ENCODE measurements at regions not wholly inside any gene's neighbourhood (a gene's known extent, or its start where the extent isn't known, plus 50 kb on each side); places are given as distances from the start of the nearest gene placed in this dataset.
"Not testable (repeated sequence)": the region's sequence is repeated elsewhere in the genome, so short reads cannot be mapped to it uniquely, and the experiment has no call there.

DNA sequence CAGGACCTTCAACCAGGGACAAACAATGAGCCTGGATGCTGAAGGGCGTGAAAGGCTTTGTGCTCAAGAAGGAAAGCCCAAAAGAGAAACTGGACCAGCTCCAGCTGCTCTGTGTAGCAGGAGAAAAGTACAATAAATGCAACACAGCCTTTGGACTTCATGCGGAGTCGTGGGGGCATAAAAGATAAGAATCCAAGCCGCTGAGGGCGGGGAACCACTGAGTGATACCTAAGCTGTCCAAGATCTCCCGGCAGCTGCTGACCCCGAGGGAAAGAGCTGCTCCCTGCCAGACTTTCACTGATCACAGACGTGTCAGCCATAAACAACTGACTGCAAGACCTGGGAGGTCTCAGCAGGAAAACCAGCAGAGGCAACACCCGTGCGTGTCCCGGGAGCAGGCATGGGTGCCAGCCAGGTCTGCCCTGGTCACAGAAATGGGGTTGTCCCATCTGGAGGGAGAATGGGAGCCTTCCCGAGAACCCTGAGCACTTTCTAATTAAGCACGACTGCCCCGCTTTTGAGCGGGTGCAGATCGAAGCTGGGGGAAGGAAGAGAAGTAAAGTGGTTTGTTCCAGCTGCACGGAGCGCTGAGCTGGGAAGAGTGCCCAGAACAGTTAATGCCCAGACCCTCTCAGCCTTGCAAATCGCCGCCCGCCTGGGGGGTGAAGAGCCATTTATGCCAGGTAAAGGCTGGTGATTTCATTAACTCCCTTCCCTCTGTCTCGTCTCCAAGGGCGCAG, 68.3 kb upstream of the TARDBP start:
- no peak for DNase-seq (ENCODE audit: extremely low read depth, low read depth)
- TF ChIP-seq, protein P1, sequence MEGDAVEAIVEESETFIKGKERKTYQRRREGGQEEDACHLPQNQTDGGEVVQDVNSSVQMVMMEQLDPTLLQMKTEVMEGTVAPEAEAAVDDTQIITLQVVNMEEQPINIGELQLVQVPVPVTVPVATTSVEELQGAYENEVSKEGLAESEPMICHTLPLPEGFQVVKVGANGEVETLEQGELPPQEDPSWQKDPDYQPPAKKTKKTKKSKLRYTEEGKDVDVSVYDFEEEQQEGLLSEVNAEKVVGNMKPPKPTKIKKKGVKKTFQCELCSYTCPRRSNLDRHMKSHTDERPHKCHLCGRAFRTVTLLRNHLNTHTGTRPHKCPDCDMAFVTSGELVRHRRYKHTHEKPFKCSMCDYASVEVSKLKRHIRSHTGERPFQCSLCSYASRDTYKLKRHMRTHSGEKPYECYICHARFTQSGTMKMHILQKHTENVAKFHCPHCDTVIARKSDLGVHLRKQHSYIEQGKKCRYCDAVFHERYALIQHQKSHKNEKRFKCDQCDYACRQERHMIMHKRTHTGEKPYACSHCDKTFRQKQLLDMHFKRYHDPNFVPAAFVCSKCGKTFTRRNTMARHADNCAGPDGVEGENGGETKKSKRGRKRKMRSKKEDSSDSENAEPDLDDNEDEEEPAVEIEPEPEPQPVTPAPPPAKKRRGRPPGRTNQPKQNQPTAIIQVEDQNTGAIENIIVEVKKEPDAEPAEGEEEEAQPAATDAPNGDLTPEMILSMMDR (IDR thresholded peaks at IDR 0.05; ENCODE audit: low read depth, low read length): no peak

DNA sequence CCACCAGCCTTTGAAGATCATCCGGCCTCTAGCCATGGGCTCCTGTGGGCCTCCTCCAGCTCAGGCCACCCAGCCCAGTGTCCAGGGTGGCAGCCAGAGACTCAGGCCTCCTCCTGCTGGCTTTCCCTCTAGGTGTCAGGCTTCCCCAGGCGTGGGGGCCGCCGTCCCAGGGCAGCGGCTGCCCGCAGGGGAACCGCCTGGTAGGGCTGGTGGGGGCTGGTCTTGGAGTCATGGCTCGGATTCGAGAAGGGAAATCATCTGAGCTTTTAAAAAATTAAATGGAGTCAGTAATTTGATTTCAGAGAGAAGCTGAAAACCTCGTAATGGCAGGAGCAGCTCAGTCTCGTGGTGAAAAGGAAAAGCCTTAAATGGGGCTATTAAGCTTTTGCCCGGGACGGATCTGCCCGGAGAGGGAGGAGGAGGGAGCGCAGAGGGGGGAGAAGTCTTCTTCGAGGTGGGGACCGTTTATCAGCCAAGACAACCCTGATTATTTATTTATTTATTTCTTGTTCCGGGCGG, 66.4 kb upstream of the TARDBP start:
- TF ChIP-seq, protein P1 (IDR thresholded peaks at IDR 0.05; ENCODE audit: low read depth, low read length): no peak
- no peak for DNase-seq (ENCODE audit: extremely low read depth, low read depth)

DNA sequence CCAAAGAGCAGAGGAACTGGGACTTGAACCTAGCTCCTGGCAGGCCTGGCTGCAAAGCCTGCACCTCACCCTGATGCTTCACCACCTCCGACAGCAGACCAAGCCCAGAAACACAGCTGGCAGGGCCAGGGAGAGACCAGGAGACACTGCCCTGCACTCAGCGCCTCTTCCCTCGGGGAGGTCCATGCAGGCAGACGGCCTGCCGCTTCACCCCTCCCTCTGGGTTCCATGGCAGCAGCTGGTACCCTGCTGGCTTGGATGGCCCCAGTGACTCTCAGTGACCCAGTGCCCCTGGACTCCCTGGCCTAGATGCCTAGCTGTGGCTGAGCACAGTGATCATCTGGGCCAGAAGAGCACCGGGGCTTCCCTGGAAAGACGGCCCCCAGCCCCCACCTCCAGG, 65.3 kb upstream of the TARDBP start:
- no peak for DNase-seq (ENCODE audit: extremely low read depth, low read depth)
- TF ChIP-seq, protein P1 (IDR thresholded peaks at IDR 0.05; ENCODE audit: low read depth, low read length): no peak

DNA sequence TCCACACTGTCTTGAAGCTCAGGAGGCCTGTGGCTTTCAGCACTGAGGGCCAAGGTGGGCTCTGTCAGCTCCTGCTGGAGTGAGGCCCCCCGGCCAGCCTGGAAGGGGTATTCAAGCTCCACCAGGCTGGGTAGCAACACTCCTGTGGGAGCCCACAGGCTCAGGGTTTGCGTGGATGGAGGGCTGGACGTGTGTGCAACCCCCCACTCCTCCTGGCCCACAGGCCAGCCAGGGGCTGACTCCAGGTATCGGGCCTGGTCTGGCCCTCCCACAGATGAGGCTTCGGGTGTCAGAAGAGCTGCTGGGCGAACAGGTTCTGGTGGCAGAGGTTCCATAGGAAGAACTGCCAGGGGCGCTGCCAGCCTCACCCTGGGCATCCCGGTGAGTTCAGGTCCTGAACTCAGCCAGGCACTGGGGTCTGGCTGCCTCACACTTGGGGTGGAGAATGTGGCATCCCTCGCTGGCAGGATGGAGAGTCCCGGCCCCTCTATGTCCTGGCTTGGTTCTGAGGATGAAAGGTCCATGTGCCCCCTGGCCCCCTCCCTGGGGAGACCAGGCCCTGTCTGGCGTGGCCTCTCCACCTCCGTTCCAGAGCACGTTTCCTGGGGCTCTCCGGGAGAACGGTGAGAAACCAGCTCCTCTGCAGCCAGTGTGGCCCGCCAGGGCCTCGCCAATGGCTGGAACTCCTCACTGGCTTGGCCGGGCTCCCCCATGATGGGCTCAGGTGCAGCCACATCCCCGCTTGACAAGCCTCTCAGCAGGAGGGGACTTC, 64.6 kb upstream of the TARDBP start:
- TF ChIP-seq, protein P1 (IDR thresholded peaks at IDR 0.05; ENCODE audit: low read depth, low read length): no peak

DNA sequence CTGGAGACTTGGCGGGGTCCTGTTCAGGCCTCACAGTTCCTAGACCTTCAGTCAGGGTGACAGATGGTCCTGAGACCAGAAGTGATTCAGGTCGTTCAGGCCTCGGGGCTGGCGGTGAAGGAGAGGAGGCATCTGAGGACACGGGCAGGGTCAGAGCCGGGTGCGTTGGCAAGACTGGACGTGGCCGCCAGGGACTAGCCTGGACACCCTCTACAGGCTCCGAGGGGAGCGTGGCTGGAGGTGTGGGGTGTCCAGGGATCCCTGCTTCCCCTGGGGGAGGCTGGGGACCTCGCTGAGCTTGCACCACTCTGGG, 64.0 kb upstream of the TARDBP start:
- no peak for DNase-seq (ENCODE audit: extremely low read depth, low read depth)
- TF ChIP-seq, protein P1 (IDR thresholded peaks at IDR 0.05; ENCODE audit: low read depth, low read length): no peak

More for the DNA sequence above, 64.6 kb upstream of the TARDBP start:
- no peak for DNase-seq (ENCODE audit: extremely low read depth, low read depth)

DNA sequence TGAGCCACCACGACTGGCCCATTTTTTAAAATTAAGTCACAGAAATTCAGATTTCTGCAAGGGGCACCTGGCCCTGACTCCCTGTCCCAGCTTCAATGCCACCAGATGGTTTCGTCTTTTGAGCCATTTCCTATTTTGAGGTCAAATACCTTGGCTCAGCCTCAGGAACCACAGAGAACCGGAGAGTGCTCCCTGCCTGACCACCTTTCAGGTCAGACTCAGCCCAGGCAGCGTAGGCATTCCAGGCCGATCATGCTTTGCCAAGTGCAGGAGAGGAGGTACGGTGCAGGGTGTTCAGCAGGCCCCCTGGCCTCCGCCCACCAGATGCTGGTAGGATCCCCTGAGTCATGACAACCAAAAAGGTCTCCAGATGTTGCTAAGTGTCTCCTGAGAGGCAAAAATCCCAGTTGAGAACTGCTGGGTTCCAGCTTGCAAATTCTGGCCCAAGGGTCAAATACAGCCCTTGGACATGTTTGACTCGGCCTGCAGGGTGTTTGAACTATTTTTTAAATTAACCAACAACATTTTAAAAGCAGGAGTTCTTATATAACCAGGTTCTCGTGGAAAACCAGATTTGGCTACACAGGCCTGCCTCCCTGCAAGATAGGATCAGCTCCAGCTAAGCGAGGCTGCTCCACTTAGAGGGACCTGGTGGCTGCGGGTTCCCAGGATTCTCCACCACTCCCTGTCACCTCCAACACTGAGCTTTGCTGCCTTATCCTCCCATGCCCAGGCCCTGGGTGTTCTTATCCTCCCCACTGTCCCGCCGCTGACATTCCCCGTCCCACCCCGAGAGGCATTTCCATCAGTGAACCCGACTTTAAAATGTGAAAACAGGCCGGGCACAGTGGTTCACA, 61.9 kb upstream of the TARDBP start:
- no peak for DNase-seq (ENCODE audit: extremely low read depth, low read depth)

DNA sequence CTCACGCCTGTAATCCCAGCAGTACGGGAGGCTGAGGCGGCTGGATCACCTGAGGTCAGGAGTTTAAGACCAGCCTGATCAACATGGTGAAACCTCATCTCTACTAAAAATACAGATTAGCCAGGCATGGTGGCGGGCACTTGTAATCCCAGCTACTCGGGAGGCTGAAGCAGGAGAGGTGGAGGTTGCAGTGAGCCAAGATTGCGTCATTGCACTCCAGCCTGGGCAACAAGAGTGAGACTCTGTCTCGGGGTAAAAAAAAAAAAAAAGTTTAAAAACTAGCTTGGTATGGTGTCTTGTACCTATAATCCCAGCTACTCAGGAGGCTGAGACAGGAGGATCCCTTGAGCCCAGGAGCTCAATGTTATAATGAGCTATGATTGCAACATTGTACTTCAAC, 61.2 kb upstream of the TARDBP start:
- DNase-seq (ENCODE audit: extremely low read depth, low read depth): not testable (repeated sequence)

More for the DNA sequence above, 61.9 kb upstream of the TARDBP start:
- TF ChIP-seq, protein P1 (IDR thresholded peaks at IDR 0.05; ENCODE audit: low read depth, low read length): no peak

Measured in AG09319 (cell line).